Thoracic aorta (tissue), 2 donors: ENCODE measurements at regions not wholly inside any gene's neighbourhood (a gene's known extent, or its start where the extent isn't known, plus 50 kb on each side); places are given as distances from the start of the nearest gene placed in this dataset.

Experiments
- ATAC-seq: fragments of 150-250 bp; one replicate; pipeline ENCODE4 v1.8.0; 2017; ENCODE audit warnings: low read depth; ENCODE audit not compliant: insufficient number of reproducible peaks, low FRiP score
- DNase-seq: peaks from one replicate; pipeline ENCODE4 v3.0.0-alpha.2; 2020; ENCODE audit warnings: low spot score
- H3K27ac ChIP-seq, 2 donors: fragments of 200-600 bp; sonication (generic); 1 replicate in 1 of 2; 2 replicates in 1 of 2; pipeline ENCODE4 v1.5.1; 2016; ENCODE audit warnings: mild to moderate bottlenecking in 2 of 2, moderate library complexity in 2 of 2
- H3K27me3 ChIP-seq: fragments of 200-600 bp; sonication (generic); replicated peaks from 2 replicates; pipeline ENCODE4 v1.6.0; 2016; ENCODE audit warnings: mild to moderate bottlenecking; ENCODE audit not compliant: insufficient read depth
- H3K36me3 ChIP-seq: fragments of 200-600 bp; sonication (generic); one replicate; pipeline ENCODE4 v1.5.1; 2016
- H3K4me1 ChIP-seq, 2 donors: fragments of 200-600 bp; sonication (generic); 1 replicate in 1 of 2; 2 replicates in 1 of 2; pipeline versions ENCODE4 v1.5.1 to v1.6.0; 2016; ENCODE audit warnings: low read depth in 2 of 2, mild to moderate bottlenecking in 1 of 2; ENCODE audit not compliant: control insufficient read depth in 1 of 2
- H3K4me3 ChIP-seq: fragments of 200-600 bp; sonication (generic); 2 replicates; pipeline ENCODE4 v1.5.1; 2016; ENCODE audit warnings: mild to moderate bottlenecking
- H3K9me3 ChIP-seq: fragments of 200-600 bp; sonication (generic); 2 replicates; pipeline ENCODE4 v1.5.1; 2016
- TF ChIP-seq, protein P1 (sequence below): fragments of 200-600 bp; sonication (generic); IDR thresholded peaks from one replicate; pipeline ENCODE4 v1.5.1; 2019; ENCODE audit warnings: antibody characterized with exemption

DNA sequence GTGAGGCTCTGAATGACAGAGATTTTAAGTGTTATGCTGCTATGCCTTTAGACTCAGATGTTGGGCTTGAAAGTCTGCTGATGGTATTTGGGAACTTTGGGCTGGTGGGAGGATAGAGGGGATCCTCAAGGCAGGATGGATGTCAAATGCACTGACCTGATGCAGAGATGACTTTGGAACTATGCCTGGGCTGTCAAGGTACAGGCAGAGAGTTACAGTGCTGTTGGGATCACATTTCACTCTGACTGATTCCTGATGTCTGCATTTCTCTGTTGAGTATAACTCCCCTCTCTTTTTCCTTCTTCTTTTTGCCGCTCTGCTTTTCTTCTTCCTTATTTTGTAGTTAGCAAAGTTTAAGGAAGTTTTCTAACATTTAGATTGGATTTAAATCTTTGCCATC, 271.8 kb upstream of the ARX start:
- H3K4me1 ChIP-seq: no peaks in the 10 kb centered on the region
- no peak for ATAC-seq
- no peak overlapping the region for H3K27ac ChIP-seq
- H3K4me3 ChIP-seq: no peak overlapping the region
- H3K27me3 ChIP-seq: no peaks in the 10 kb centered on the region
- no peaks in the 10 kb centered on the region for H3K9me3 ChIP-seq
- no peaks in the 10 kb centered on the region for H3K36me3 ChIP-seq
- TF ChIP-seq, protein P1, sequence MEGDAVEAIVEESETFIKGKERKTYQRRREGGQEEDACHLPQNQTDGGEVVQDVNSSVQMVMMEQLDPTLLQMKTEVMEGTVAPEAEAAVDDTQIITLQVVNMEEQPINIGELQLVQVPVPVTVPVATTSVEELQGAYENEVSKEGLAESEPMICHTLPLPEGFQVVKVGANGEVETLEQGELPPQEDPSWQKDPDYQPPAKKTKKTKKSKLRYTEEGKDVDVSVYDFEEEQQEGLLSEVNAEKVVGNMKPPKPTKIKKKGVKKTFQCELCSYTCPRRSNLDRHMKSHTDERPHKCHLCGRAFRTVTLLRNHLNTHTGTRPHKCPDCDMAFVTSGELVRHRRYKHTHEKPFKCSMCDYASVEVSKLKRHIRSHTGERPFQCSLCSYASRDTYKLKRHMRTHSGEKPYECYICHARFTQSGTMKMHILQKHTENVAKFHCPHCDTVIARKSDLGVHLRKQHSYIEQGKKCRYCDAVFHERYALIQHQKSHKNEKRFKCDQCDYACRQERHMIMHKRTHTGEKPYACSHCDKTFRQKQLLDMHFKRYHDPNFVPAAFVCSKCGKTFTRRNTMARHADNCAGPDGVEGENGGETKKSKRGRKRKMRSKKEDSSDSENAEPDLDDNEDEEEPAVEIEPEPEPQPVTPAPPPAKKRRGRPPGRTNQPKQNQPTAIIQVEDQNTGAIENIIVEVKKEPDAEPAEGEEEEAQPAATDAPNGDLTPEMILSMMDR: no peak
- no peak for DNase-seq

DNA sequence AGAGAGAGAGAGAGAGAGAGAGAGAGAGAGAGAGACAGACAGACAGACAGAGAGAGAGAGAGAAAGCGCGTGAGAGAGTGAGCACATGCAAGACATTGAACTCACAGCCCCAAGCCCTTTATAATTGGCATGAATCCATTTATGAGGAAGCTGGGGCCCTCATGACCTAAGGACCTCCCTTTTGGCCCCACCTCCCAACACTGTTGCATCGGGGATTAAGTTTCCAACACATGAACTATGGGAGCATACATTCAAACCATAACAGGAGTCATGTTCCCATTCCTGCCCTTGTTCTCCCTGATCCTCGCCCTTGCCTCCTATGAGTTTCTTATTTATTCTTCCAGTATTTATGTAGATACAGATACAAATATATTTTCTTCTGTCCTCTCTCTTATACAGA, 269.8 kb upstream of the ARX start:
- Histone ChIP-seq H3K9me3 (no peaks in the 10 kb centered on the region), H3K27ac (no peak overlapping the region), H3K36me3 (no peaks in the 10 kb centered on the region), H3K4me1 (no peaks in the 10 kb centered on the region), H3K4me3 (no peak overlapping the region), H3K27me3 (no peaks in the 10 kb centered on the region)
- DNase-seq: no peak
- ATAC-seq: no peak
- TF ChIP-seq, protein P1: no peak

DNA sequence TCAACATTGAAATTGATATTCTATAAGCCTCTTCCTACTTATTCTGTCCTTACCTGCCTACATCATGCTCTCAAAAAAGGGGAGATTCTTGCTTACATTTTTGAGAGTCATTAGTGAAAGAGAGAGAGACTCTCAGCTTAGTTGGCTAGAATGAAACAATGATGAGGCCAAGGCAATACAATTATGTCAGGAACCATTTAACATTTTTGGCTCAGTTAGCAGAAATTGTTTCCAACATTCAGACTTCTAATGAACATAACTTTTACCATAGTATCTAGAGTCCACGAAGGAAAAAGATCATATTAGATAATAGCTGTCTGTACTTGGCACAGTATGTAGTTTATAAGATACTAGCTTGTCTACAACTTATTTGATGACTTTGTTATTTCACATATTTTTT, 263.7 kb upstream of the ARX start:
- TF ChIP-seq, protein P1: no peak

DNA sequence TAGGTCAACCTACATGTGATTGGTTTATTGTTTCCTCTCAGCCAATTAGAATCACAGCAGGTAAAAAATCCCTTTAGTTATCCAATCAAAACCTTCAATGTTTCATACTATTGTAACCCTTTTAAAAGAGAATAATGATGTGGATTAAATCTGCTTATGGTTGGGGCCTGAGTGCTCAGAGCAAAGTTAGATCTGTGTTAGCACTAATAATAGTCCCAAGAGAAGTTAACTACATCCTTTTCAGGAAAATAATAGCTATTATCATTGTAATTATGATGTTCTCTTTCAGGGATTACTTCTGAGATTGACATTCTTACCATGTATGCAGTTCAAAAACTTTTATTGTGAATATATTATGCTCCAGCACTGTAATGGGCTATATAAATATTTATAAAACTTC, 262.6 kb upstream of the ARX start:
- H3K36me3 ChIP-seq: no peaks in the 10 kb centered on the region
- H3K4me1 ChIP-seq: no peaks in the 10 kb centered on the region
- H3K9me3 ChIP-seq: no peaks in the 10 kb centered on the region
- H3K27ac ChIP-seq: no peak overlapping the region
- no peaks in the 10 kb centered on the region for H3K27me3 ChIP-seq
- DNase-seq (no peak), ATAC-seq (no peak)
- no peak overlapping the region for H3K4me3 ChIP-seq
- TF ChIP-seq, protein P1: no peak

More for the DNA sequence above, 263.7 kb upstream of the ARX start:
- H3K27ac ChIP-seq: no peak overlapping the region
- no peaks in the 10 kb centered on the region for H3K9me3 ChIP-seq
- DNase-seq (no peak), ATAC-seq (no peak)
- H3K4me3 ChIP-seq: no peak overlapping the region
- no peaks in the 10 kb centered on the region for H3K4me1 ChIP-seq
- H3K36me3 ChIP-seq: no peaks in the 10 kb centered on the region
- H3K27me3 ChIP-seq: no peaks in the 10 kb centered on the region

DNA sequence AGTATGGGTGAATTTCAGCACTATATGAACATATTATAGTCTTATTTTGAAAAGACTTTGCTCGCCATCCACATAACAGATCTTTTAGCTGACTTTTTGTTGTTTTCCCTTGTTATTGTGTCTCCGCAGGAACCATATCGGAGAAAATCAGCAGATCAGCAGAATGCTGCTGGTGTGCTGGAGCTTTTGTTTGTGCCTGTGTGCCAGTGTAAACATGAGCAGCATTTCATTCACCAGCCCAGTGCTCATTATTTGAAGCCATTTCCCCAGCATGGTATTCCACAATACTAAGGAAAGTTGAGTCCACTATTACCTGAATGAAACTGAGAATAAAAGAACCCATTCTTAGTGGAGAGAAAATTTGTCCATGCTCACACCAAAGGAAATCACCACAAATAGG, 261.8 kb upstream of the ARX start:
- no peaks in the 10 kb centered on the region for H3K9me3 ChIP-seq
- DNase-seq (no peak), ATAC-seq (no peak)
- no peaks in the 10 kb centered on the region for H3K27me3 ChIP-seq
- H3K27ac ChIP-seq: no peak overlapping the region
- TF ChIP-seq, protein P1: no peak
- no peak overlapping the region for H3K4me3 ChIP-seq
- H3K36me3 ChIP-seq: no peaks in the 10 kb centered on the region
- no peaks in the 10 kb centered on the region for H3K4me1 ChIP-seq
